ENCODE measurements at regions not wholly inside any gene's neighbourhood (a gene's known extent, or its start where the extent isn't known, plus 50 kb on each side); places are given as distances from the start of the nearest gene placed in this dataset.

GRCh38 chr1:213899413-213899812, 88.4 kb upstream of the PROX1 start:
- no peak overlapping the region for H3K9ac ChIP-seq (ENCODE audit: low read length)
- no peaks in the 10 kb centered on the region for H3K36me3 ChIP-seq (ENCODE audit: insufficient read depth, low read length)
- H3K27ac ChIP-seq (ENCODE audit: low read length): no peak overlapping the region
- no peaks in the 10 kb centered on the region for H3F3A ChIP-seq (ENCODE audit: insufficient read depth, low read length, poor library complexity, severe bottlenecking)
- no peaks in the 10 kb centered on the region for H4K20me1 ChIP-seq (ENCODE audit: insufficient read depth)
- no peaks in the 10 kb centered on the region for H3K9me3 ChIP-seq (ENCODE audit: low read length)
- H3K4me3 ChIP-seq (ENCODE audit: low read length): no peak overlapping the region
- no peak overlapping the region for H3K4me2 ChIP-seq (ENCODE audit: low read length)
- H3K9me2 ChIP-seq (ENCODE audit: insufficient read depth, low read length): no peaks in the 10 kb centered on the region
- no peak overlapping the region for H2AFZ ChIP-seq (ENCODE audit: low read depth, low read length)
- H3K27me3 ChIP-seq (ENCODE audit: insufficient read depth, low read depth, low read length): no peaks in the 10 kb centered on the region
- H3K79me2 ChIP-seq (replicated peaks; ENCODE audit: insufficient read depth, low read length): no peaks in the 10 kb centered on the region
- TF ChIP-seq POLR2AphosphoS5 (IDR thresholded peaks at IDR 0.05) (no peak), RAD21 (conservative IDR thresholded peaks at IDR 0.05) (no peak), MXI1 (conservative IDR thresholded peaks at IDR 0.05; ENCODE audit: poor library complexity, severe bottlenecking) (no peak), EP300 (conservative IDR thresholded peaks at IDR 0.05; ENCODE audit: poor library complexity, severe bottlenecking) (no peak), SMC3 (conservative IDR thresholded peaks at IDR 0.05; ENCODE audit: poor library complexity) (no peak), REST (IDR thresholded peaks at IDR 0.05; ENCODE audit: borderline replicate concordance) (no peak), CTCF (IDR thresholded peaks at IDR 0.05; ENCODE audit: poor library complexity, severe bottlenecking) (no peak), TAF1 (IDR thresholded peaks at IDR 0.05; ENCODE audit: low read depth) (no peak), EZH2 (IDR thresholded peaks at IDR 0.05; ENCODE audit: borderline replicate concordance, insufficient read depth, low read length, poor library complexity, severe bottlenecking) (no peak)

GRCh38 chr1:213905344-213905743, 82.4 kb upstream of the PROX1 start:
- H3K9me3 ChIP-seq (ENCODE audit: low read length): no peaks in the 10 kb centered on the region
- H3K36me3 ChIP-seq (ENCODE audit: insufficient read depth, low read length): no peaks in the 10 kb centered on the region
- no peak overlapping the region for H3K9ac ChIP-seq (ENCODE audit: low read length)
- no peak overlapping the region for H3K27ac ChIP-seq (ENCODE audit: low read length)
- H3F3A ChIP-seq (ENCODE audit: insufficient read depth, low read length, poor library complexity, severe bottlenecking): no peaks in the 10 kb centered on the region
- no peaks in the 10 kb centered on the region for H3K9me2 ChIP-seq (ENCODE audit: insufficient read depth, low read length)
- H3K79me2 ChIP-seq (replicated peaks; ENCODE audit: insufficient read depth, low read length): no peaks in the 10 kb centered on the region
- no peak overlapping the region for H3K4me2 ChIP-seq (ENCODE audit: low read length)
- H4K20me1 ChIP-seq (ENCODE audit: insufficient read depth): no peaks in the 10 kb centered on the region
- H2AFZ ChIP-seq (ENCODE audit: low read depth, low read length): no peak overlapping the region
- TF ChIP-seq EZH2 (IDR thresholded peaks at IDR 0.05; ENCODE audit: borderline replicate concordance, insufficient read depth, low read length, poor library complexity, severe bottlenecking): no peak
- no peak for TF ChIP-seq RAD21 (conservative IDR thresholded peaks at IDR 0.05)
- TF ChIP-seq POLR2AphosphoS5 (IDR thresholded peaks at IDR 0.05): no peak
- TF ChIP-seq MXI1 (conservative IDR thresholded peaks at IDR 0.05; ENCODE audit: poor library complexity, severe bottlenecking): no peak
- no peak for TF ChIP-seq EP300 (conservative IDR thresholded peaks at IDR 0.05; ENCODE audit: poor library complexity, severe bottlenecking)
- no peak for TF ChIP-seq CTCF (IDR thresholded peaks at IDR 0.05; ENCODE audit: poor library complexity, severe bottlenecking)
- no peak for TF ChIP-seq REST (IDR thresholded peaks at IDR 0.05; ENCODE audit: borderline replicate concordance)
- no peak for TF ChIP-seq TAF1 (IDR thresholded peaks at IDR 0.05; ENCODE audit: low read depth)
- TF ChIP-seq SMC3 (conservative IDR thresholded peaks at IDR 0.05; ENCODE audit: poor library complexity): no peak
- H3K27me3 ChIP-seq (ENCODE audit: insufficient read depth, low read depth, low read length): no peaks in the 10 kb centered on the region
- H3K4me3 ChIP-seq (ENCODE audit: low read length): no peak overlapping the region
